GM12865 (cell line): ENCODE measurements at regions not wholly inside any gene's neighbourhood (a gene's known extent, or its start where the extent isn't known, plus 50 kb on each side); places are given as distances from the start of the nearest gene placed in this dataset.
"Not testable (repeated sequence)": the region's sequence is repeated elsewhere in the genome, so short reads cannot be mapped to it uniquely, and the experiment has no call there.

ENCODE experiments used
- DNase-seq: peaks from one replicate; pipeline ENCODE4 v3.0.0; 2010; ENCODE audit warnings: low read depth
- H3K4me3 ChIP-seq: 2 replicates; pipeline ENCODE4 v1.5.1; 2011; ENCODE audit warnings: mild to moderate bottlenecking, low read depth, low read length, control low read depth
- TF ChIP-seq, protein P1 (sequence below): IDR thresholded peaks from 2 replicates; pipeline ENCODE4 v1.5.1; 2011; ENCODE audit warnings: low read length, control low read depth, low read depth, inconsistent platforms; ENCODE audit not compliant: insufficient read depth; ENCODE audit errors: missing control alignments

DNA sequence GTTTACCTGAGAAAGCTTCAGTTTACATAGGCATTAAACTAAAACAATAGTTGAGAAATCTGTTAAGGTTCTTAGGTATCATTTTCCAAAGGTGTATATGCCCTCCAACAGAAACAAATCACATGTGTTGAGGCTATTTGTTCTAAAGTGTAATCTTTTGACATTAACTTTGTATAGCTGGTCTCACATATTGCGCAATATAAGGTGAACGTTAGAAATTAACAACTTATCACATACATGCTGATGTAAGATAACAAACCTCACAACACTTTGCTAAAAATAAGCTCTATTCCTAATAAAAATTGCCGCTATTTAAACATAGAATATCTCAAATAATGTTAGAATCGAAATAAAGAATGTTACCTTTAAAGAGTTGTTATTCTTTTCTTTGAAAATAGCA, 340.6 kb downstream of the SRGAP2C start:
- no peak for DNase-seq
- TF ChIP-seq, protein P1, sequence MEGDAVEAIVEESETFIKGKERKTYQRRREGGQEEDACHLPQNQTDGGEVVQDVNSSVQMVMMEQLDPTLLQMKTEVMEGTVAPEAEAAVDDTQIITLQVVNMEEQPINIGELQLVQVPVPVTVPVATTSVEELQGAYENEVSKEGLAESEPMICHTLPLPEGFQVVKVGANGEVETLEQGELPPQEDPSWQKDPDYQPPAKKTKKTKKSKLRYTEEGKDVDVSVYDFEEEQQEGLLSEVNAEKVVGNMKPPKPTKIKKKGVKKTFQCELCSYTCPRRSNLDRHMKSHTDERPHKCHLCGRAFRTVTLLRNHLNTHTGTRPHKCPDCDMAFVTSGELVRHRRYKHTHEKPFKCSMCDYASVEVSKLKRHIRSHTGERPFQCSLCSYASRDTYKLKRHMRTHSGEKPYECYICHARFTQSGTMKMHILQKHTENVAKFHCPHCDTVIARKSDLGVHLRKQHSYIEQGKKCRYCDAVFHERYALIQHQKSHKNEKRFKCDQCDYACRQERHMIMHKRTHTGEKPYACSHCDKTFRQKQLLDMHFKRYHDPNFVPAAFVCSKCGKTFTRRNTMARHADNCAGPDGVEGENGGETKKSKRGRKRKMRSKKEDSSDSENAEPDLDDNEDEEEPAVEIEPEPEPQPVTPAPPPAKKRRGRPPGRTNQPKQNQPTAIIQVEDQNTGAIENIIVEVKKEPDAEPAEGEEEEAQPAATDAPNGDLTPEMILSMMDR: no peak

GRCh38 chr1:121528958-121529357, 344.2 kb downstream of the SRGAP2C start:
- not testable (repeated sequence) for DNase-seq, H3K4me3 ChIP-seq

More for the DNA sequence above, 340.6 kb downstream of the SRGAP2C start:
- H3K4me3 ChIP-seq: no peak overlapping the region

DNA sequence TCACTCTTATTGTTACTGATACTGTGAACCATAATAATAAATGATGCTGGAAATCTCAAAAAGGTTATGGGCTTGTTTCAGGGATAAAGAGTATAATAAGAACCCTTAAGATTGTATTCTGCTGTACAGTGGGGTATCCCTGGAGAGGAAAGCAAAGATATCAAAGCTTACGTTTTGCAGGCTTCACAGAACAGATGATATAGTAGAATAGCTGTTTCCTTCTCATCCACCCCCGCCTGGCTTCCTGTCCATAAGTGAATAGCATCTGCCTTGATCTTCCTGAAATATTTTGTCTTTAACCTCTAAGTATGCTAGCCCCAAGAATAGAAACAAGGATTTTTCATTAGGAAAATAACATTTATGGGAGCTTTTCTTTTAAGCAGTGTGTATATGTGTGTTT, 345.3 kb downstream of the SRGAP2C start:
- not testable (repeated sequence) for H3K4me3 ChIP-seq, DNase-seq

GRCh38 chr1:121531747-121532146, 347.0 kb downstream of the SRGAP2C start:
- not testable (repeated sequence) for DNase-seq, H3K4me3 ChIP-seq

- not testable (repeated sequence) for H3K4me3 ChIP-seq, DNase-seq
These were observed 353.4 kb downstream of the SRGAP2C start for GRCh38 chr1:121538148-121538547.

DNA sequence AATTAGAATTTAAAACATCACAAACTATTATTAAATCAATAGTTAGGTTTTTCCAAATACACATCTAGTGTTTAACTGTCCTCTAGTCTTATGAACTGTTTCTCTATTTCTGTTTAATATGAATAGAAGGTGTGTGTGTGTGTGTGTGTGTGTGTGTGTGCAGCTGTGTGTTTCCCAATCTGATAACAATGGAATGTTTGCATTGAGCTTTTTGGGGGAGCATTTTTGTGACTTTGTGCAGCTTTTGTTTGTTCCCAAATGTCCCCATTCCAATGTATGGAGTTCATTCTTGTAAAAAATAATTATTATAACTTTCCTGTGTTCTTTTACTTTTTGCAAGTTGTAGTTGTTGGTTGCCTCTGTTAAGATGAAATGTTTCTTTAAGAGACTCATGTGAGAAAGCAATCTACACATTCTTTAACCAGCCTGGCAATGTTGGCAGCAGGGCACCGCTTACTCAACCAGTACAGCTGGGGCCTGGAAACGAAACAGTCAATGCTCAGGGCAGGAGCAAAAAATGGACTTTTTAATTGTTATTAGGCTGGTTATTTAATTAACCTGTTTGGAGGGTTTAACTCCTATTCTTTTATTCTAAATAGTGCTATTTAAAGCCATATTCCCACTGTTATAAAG, 354.3 kb downstream of the SRGAP2C start:
- H3K4me3 ChIP-seq: no peak overlapping the region
- DNase-seq: no peak
- TF ChIP-seq, protein P1: no peak

- not testable (repeated sequence) for DNase-seq, H3K4me3 ChIP-seq
These were observed 359.2 kb downstream of the SRGAP2C start for GRCh38 chr1:121543988-121544387.

GRCh38 chr1:121544500-121544899, 359.7 kb downstream of the SRGAP2C start:
- no peak overlapping the region for H3K4me3 ChIP-seq
- TF ChIP-seq, protein P1: no peak
- no peak for DNase-seq

- not testable (repeated sequence) for DNase-seq, H3K4me3 ChIP-seq
These were observed 361.1 kb downstream of the SRGAP2C start for GRCh38 chr1:121545899-121546298.

DNA sequence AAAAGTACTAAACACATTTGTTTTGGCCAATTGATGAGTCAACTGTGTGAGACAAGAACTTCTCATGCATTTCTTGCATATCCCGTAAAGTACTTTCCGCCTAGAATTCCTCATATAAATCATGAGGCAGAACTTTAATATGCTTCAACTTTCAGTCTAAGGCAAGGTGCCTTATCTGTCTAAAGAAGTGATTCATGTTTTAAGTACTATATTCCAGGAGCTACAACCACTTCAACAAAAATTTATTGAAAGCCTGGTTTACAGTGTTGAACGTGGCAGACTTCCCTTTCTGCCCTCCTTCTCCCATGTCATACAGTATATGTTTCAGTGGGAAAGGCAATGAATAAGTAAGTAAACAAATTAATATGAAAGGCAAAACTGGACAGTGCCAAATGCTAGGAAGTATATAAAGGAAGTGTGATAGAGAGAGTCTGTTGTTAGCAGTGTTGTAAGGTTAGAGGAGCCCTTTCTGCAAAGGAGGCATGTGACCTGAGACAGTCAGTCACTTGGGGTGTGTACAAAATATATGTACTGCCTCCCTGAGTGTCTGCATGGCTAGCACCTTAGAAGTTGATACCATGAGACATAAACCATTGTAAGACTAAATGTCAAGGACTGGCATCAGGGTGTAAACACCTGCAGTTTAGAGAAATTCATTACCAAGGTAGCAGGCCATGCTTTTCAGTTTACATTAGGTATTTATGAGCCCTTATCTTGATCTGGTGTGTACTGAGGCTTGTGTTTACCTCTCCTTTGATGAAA, 362.2 kb downstream of the SRGAP2C start:
- TF ChIP-seq, protein P1: no peak
- no peak overlapping the region for H3K4me3 ChIP-seq
- DNase-seq: no peak

GRCh38 chr1:121547726-121548125, 363.0 kb downstream of the SRGAP2C start:
- not testable (repeated sequence) for H3K4me3 ChIP-seq, DNase-seq

DNA sequence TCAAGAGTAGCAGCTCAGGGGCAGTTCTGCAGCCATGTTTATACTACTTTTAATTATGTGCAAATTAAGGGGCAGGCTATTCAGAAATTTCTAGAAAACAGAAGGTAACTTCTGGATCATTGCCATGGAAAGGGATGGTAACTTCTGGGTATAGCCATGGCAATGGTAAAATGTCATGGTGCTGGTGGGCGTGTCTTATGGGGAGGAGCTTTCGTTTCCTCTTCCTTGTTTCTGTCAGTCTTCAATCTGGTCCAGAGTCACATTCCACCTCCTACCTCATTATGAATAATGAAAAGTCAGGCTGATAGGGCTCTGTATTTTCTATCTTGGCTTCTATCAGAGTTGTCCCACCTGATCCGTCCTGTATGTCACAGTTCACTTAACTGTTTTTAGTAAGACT, 366.0 kb downstream of the SRGAP2C start:
- H3K4me3 ChIP-seq, DNase-seq: not testable (repeated sequence)

GRCh38 chr1:121551491-121551890, 366.7 kb downstream of the SRGAP2C start:
- H3K4me3 ChIP-seq, DNase-seq: not testable (repeated sequence)

DNA sequence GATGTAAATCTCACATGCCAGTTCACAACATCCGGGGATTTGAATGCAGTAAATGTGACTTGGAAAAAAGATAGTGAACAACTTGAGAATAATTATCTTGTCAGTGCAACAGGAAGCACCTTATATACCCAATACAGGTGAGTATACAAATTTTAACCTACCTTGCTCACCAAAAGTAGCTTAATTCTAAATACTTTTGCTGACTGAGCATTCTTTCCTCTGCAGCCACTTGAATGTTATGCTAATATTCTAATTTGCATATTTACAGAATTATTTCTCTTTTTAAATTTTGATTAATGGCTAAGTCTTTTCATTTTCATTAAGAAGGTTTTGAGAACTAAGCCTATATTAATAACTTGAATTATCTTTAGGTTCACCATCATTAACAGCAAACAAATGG, 371.8 kb downstream of the SRGAP2C start:
- not testable (repeated sequence) for DNase-seq

More for the DNA sequence above, 371.8 kb downstream of the SRGAP2C start:
- not testable (repeated sequence) for H3K4me3 ChIP-seq
